ENCODE measurements at regions not wholly inside any gene's neighbourhood (a gene's known extent, or its start where the extent isn't known, plus 50 kb on each side); places are given as distances from the start of the nearest gene placed in this dataset.

DNA sequence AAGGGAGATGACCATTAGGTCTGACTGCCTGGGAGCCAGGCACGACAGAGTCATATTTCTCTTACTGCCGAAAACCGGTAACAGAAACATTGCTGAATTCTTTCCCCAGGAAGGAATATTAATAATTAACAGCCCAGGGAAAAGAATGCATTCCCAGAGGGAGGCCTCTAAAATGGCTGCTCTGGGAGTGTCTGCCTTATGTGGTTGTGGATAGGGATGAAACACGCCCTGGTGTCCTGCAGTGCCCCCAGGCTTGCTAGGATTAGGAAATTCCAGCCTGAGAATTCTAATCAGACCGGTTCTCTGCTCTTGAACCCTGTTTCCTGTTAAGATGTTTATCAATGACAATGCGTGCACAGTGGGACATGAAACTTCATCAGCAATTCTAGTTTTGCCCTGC, 226.7 kb downstream of the GPAM start:
- TF ChIP-seq EZH2 (IDR thresholded peaks at IDR 0.05) (no peak), POLR2AphosphoS5 (IDR thresholded peaks at IDR 0.05; ENCODE audit: borderline replicate concordance, low read depth, low read length) (no peak)
